ENCODE measurements at regions not wholly inside any gene's neighbourhood (a gene's known extent, or its start where the extent isn't known, plus 50 kb on each side); places are given as distances from the start of the nearest gene placed in this dataset.
A peak's percentile ranks its signal among the peaks of the same experiment; 100 is the strongest.
"Not testable (repeated sequence)": the region's sequence is repeated elsewhere in the genome, so short reads cannot be mapped to it uniquely, and the experiment has no call there.

- no peak for DNase-seq (ENCODE audit: low read depth)
Measured at GRCh38 chr6:27161115-27161514, 86.4 kb upstream of the PRSS16 start.

DNA sequence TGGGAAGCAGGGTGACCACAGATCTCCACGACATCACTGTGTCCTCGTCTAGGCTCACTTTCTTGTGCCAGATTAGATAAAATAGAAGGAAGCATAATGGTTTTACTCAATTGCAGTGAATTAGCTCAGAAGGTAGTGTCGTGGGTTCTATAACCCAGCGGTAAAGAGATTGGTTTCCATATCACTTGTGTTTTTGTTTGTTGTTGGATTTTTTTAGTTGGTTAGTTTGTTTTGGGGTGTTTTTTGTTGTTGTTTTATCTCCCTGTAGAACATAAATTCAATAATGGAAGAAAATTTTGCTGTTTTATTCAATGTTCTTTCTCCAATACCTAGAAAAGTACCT, 85.9 kb upstream of the PRSS16 start:
- DNase-seq (ENCODE audit: low read depth) = no peak

GRCh38 chr6:27161946-27162603, 85.4 kb upstream of the PRSS16 start:
- peak; percentile 72 for DNase-seq (ENCODE audit: low read depth)

- no peak for DNase-seq (ENCODE audit: low read depth)
Measured at GRCh38 chr6:27163834-27164233, 83.7 kb upstream of the PRSS16 start.

GRCh38 chr6:27168108-27168507, 79.4 kb upstream of the PRSS16 start:
- peak; percentile 11 for DNase-seq (ENCODE audit: low read depth)

DNA sequence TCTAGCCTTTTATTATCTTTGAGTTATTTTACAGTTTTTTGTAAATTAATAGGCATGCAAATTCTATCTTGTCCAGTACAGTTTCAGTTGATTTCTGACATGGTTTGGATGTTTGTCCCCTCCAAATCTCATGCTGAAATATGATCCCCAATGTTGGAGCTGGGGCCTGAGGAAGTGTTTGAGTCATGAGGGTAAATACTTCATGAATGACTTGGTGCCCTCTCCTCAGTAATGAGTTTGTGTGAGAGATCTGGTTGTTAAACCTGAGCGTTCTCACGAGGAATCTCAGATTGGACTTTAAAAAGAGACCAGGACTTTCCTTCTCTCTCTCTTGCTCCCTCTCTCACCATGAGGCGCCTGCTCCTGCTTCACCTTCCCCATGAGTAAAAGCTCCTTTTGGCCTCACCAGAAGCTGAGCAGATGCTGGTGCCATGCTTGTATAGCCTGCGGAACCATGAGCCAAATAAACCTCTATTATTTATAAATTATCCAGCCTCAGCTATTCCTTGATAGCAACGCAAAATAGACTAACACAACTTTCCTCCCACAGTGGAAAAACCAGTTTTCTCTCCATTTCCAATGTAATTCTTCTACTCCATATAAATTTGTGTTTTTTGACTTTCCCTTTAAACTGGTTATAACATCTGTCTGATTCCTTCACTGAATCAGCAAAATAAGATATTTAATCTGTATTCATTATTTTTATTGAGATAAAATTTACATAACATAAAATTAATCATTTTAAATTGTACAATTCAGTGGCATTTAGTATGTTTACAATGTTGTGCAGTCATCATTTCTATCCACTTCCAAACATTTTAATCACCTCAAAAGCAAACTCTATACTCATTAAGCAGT, 78.7 kb upstream of the PRSS16 start:
- DNase-seq (ENCODE audit: low read depth) = peak; percentile 89

- DNase-seq (ENCODE audit: low read depth) = not testable (repeated sequence)
Measured at GRCh38 chr6:27172524-27173231, 74.8 kb upstream of the PRSS16 start.

DNA sequence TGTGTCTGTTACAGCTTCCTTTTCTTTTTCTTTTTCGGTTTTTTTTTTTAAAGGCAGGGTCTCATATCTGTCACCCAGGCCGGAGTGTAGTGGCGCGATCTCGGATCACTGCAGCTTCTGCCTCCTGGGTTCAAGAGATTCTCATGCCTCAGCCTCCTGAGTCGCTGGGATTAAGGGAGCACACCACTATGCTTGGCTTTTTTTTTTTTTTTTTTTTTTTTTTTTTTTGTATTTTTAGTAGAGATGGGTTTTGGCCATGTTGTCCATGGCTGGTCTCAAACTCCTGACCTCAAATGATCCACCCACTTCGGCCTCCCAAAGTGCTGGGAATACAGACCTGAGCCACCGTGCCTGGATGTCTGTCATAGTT, 74.3 kb upstream of the PRSS16 start:
- not testable (repeated sequence) for DNase-seq (ENCODE audit: low read depth)

DNA sequence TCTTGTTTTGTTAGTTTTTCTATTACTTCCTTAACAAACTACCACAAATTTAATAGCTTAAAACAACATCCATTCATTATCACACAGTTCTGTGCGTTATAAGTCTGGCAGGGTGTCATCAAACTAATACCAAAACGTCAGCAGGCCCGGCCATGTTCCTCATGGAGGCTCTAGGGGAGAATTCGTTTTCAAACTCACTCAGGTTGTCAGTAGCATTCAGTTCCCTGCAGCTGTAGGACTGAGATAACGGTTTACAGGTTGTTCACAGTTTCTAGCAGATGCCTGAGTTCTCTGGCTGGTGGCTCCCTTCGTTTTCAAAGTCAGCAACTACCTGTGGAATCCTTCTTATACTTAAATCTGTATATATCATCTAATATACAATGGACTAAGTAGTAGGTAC, 72.5 kb upstream of the PRSS16 start:
- DNase-seq (ENCODE audit: low read depth) = no peak

DNA sequence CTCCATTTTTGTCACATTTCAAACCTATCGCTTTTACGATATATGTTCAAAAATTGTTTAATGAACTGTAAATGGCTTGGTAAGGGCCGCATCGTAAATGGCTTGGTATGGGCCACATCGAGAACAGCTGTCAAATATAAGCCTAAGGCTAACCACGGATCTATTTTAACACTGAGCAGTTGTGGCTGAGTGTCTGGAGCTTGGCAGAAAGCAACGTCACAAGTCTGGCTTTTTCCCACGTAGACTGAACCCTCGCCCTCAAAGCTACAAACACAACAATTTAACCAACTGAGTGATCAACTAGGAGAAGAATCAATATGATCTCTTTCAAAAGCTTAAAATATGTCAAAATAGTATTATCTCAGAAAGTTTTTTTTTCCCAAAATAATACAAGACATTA, 71.4 kb upstream of the PRSS16 start:
- DNase-seq (ENCODE audit: low read depth) = peak; percentile 69

- peak; percentile 44 for DNase-seq (ENCODE audit: low read depth)
Measured at GRCh38 chr6:27176523-27177484, 70.7 kb upstream of the PRSS16 start.

GRCh38 chr6:27177485-27178406, 69.8 kb upstream of the PRSS16 start:
- peak; percentile 93 for DNase-seq (ENCODE audit: low read depth)

DNA sequence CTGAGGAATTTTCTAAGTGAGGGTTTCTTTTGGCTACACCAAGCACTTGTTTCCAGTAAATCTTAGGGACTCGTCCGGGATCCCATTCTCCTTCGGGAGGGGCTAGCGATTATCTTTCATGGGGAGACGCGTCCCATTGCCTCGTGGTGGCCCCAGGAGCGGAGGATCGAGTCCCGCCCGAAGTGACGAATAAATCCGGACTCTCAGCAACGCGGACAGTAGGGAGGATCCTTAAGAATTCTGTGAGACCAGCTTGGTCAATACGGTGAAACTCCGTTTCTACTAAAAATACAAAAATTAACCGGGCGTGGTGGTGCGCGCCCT, 69.1 kb upstream of the PRSS16 start:
- DNase-seq (ENCODE audit: low read depth) = no peak

DNA sequence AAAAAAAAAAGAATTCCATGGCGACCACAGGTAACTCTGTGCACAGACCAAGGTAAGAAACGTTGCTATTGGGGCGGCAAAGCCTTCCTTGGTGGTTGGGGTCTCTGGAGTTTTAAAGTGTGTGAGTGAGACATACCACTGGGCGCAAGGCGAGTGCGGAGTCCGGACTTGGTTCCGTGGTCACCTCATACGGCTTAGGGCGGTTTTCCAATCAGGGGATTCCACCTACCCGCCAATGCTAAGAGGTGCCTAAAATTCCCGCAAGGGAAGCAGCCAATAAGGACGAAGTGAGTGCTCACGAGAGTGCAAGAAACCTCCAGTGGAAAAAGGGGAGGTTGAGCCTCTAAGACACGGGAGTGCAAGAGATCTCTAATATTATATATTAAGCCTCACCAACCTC, 68.6 kb upstream of the PRSS16 start:
- DNase-seq (ENCODE audit: low read depth) = no peak

- DNase-seq (ENCODE audit: low read depth) = no peak
Measured at GRCh38 chr6:27183060-27183832, 64.3 kb upstream of the PRSS16 start.

- no peak for DNase-seq (ENCODE audit: low read depth)
Measured at GRCh38 chr6:27187231-27188060, 60.1 kb upstream of the PRSS16 start.

DNA sequence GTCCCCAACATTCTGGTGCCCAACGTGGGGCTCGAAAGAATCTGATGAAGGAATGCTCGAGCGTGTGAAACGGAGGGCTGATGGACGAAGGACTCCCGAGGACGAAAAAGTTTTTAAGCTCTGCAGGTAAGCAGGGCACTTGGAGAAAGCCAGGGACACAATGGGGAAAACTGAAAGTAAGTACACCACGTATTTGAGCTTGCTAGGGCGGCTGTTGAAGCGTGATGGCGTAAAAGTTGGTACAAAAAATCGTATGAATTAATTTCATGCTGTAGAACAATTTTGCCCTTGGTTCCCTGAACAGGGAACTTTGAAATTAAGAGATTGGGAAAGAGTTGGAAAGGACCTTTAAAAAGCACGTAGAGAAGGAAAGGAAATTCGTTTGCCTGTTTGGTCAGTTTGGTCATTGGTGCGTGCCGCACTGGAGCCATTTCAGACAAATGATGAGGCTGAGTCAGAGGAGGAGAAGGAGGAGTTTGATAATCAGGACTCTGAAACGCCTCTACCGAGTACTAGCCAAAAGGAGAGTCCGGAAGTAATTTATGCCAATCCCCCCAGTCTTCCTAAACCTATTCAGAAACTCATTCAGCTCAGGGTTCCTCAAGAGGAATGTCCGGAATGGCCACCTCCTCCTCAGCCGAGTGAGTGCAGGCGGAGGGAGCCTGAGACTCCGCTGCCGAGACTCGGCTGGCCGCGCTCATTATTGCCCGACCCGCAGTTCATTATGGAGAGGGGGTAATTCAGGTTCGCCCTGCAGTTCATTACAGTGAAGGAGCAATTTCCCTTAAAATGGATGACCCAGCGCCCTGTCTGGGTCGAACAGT, 59.2 kb upstream of the PRSS16 start:
- DNase-seq (ENCODE audit: low read depth) = peak; percentile 74

DNA sequence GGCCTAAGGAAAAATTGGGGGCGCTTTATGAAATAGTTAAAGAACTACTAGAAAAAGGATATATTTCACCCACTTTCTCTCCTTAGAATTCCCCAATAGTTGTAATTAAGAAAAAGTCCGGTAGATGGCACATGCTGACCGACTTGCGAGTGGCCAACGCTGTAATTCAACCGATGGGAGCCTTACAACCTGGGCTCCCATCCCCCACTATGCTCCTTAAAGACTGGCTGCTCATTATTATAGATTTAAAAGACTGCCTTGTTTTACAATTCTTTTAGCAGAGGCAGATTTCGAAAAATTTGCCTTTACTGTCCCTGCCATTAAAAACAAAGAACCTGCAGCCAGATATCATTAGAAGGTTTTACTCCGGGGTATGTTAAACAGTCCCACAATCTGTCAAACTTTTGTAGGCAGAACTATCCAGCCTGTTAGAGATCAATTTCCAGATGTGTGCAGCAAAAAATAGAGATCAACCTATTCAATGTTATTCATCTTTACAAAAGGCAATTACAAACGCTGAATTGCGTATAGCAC, 58.5 kb upstream of the PRSS16 start:
- DNase-seq (ENCODE audit: low read depth) = peak; percentile 77
